OCI-LY1 (cell line): ENCODE measurements at regions not wholly inside any gene's neighbourhood (a gene's known extent, or its start where the extent isn't known, plus 50 kb on each side); places are given as distances from the start of the nearest gene placed in this dataset.

Source experiments
- CTCF ChIP-seq: fragments of 200-600 bp; sonication (generic), shearing (Covaris generic); IDR thresholded peaks from 2 replicates; pipeline ENCODE4 v1.5.1; 2017; ENCODE audit warnings: mild to moderate bottlenecking, antibody characterized with exemption, low read length, moderate library complexity, mixed read lengths
- EZH2 ChIP-seq: fragments of 200-600 bp; sonication (generic), shearing (Covaris generic); IDR thresholded peaks from 2 replicates; pipeline ENCODE4 v1.8.0; 2017; ENCODE audit warnings: borderline replicate concordance, mixed run types, mild to moderate bottlenecking, antibody characterized with exemption, low read length, moderate library complexity, mixed read lengths

- TF ChIP-seq EZH2 (no peak), CTCF (no peak)
Measured at GRCh38 chr2:5782103-5782502, 89.9 kb downstream of the SOX11 start.
